CD4-positive, alpha-beta T cell treated with Interleukin-15 for 4 hours (primary cell): ENCODE measurements at regions not wholly inside any gene's neighbourhood (a gene's known extent, or its start where the extent isn't known, plus 50 kb on each side); places are given as distances from the start of the nearest gene placed in this dataset.

ENCODE experiments used
- DNase-seq: peaks from one replicate; pipeline ENCODE4 v3.0.0-alpha.2; 2020; ENCODE audit warnings: low spot score

DNA sequence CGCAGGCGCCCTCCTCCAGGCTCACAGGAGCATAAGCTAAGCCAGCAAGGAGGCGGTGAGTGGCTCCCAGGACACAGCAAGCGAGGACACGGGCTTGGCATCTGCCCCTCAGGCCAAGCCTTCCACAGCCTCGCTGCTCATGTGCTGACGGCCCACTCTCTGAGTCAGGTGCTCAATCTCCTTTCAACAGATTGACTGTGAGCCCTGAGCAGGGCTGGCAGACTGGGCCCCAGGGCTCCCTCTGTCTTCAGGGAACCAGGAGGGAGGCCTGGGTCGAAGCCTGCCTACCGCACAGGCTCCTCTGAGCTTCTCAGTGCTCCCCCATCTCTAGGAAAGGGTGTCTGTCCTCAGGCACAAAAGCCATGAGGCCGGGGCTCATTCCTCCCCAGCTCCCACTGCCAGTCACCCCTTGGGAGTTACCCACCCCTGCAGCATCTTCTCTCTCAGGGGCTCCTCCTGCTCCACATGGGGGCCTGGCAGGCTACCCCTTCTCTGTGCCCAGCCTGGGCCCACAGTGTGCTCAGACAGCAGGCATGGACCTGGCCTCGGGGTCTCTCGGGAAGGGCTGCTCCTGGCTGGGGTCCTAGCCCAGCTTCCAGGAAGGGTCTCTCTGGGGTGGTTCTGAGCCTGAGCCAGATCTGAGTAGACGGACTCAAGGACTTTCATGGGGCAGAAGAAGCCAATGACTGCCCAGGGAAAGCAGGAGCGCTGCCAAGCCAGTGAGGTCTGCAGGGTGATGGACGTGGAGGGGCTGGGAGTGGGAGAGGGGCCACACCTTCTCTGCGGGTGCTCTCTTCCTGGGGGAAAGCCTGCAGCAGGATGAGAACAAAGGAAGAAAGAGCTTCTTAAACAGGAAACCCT is 138.0 kb upstream of the GPC1 start:
- no peak for DNase-seq

GRCh38 chr2:240298117-240298790 is 137.2 kb upstream of the GPC1 start:
- no peak for DNase-seq

- no peak for DNase-seq
Observed at GRCh38 chr2:240298803-240299709, 136.4 kb upstream of the GPC1 start.

DNA sequence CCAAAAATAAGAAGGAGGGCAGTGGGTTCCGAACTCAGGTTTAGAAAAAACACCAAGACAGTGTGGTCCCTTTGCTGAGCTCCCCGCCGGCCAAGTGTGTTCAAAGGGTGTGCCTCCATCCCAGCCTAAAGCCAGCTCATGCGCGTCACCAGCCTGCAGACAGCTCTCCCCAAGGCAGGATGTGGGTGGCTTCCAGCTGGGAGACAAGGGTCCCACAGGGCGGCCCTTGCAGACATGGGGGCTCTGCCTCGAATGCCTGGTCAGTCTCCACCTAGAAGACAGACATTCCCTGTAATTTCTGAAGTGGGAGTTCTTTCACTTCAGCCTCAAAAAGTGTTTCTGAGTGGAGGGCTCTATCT is 135.8 kb upstream of the GPC1 start:
- no peak for DNase-seq

DNA sequence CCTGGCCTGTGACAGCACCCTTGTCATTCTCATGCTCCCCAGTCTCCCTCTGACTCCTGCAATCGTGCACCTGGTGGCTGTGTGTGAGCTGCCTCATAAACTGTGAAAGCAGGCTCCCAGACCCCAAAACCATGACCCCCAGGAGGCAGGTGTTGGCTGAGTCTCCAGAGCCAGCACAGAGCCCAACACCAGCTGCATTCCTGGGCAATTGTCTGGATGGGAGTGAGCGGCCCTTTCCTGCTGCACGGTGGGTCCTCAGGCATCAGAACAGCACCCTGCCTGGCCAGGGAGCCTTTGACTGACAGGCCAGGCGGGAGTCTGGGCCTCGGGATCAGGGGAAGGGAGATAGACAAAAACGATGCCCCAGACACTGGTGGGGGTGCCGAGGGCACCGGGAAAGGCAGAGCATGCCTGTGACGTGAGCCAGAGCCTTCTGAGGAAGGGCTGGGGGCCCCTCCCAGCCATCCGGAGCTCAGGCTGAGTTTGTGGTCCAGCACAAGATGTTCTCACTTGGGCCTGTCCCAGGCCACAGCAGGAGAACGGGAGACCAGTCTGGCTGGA is 135.1 kb upstream of the GPC1 start:
- DNase-seq = no peak

DNA sequence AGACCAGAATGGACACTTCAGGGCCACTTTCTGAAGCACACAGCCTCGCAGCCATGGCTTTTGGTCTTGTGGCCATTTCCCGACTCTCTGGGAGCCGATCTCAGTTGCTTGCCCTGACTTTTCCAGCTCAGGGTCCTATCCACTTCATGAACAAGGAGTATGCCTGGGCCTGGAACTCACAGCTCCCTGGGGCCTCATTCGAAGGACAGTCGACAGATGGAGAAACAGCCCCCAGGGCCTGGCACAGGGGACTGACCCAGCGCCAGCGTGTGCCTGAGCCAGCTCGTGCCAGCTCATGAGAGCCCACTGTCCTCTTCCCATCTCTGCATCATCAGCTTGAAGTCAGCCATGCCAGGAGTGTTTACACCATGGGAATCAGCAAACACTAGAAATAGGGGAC is 134.6 kb upstream of the GPC1 start:
- no peak for DNase-seq

- no peak for DNase-seq
Observed at GRCh38 chr2:240301256-240301795, 134.1 kb upstream of the GPC1 start.

GRCh38 chr2:240302041-240302440 is 133.4 kb upstream of the GPC1 start:
- no peak for DNase-seq

GRCh38 chr2:240302933-240303595 is 132.4 kb upstream of the GPC1 start:
- no peak for DNase-seq

- no peak for DNase-seq
Observed at GRCh38 chr2:240303896-240304745, 131.3 kb upstream of the GPC1 start.

DNA sequence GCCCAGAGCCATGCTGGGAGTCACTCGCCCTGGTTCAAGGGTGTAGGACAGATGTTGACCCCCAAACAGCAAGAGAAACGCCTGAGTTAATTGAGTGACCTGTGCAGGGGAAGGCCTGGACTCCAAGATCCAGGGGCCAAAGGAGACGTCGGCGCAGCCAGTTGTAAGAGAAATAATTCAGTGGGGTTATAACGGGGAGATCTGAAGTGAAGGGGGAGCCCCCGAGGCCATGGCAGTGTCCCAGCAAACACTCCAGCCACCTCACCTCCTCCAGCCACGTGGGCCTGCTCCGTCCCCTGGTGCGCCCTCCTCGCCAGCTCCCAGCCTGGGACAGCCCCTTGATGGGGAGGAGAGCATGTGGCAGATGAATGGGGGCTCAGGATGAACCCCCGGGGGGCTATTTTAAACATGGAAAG is 130.7 kb upstream of the GPC1 start:
- DNase-seq = no peak

DNA sequence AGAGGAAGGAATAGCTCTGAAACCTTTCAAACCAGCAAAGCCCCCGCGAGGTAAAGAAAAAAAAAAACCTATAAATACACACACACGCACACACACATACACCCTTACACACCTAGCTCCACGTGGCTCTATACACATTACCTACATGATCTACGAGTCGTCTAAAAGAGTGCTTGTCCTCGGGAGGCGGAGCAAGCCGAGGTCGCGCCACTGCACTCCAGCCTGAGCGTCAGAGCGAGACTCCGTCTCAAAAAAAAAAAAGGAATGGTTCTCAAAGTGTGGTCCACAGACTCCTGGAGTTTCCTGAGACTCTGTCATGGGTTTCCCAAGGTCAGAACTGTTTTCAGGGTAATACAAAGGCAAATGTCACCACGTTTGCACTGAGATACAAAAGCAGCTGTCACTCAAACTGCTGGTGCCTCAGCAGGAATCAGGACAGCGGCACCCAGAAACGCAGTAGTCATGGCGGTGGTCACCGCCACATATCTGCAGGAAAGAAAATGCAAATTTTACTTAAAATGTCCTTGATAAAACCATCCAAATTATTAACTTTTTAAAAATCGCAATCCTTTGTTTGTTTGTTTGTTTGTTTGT is 130.0 kb upstream of the GPC1 start:
- DNase-seq = no peak

DNA sequence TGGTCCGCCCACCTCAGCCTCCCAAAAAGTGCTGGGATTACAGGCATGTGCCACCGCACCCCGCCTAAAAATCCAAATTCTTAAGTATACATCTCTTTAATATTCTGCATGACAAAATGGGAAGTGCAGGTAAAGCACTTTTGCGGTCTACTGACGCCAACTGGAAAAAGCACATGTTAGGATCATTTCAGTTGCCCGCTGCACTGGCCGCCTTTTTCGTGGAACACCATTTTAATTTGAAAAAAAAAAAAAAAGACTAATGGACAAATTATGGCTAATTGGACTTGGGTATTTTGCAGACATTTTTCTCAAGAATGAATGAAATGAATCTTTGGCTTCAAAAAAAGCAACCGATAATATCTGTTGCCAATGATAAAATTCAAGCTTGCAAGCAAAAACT is 129.3 kb upstream of the GPC1 start:
- no peak for DNase-seq

DNA sequence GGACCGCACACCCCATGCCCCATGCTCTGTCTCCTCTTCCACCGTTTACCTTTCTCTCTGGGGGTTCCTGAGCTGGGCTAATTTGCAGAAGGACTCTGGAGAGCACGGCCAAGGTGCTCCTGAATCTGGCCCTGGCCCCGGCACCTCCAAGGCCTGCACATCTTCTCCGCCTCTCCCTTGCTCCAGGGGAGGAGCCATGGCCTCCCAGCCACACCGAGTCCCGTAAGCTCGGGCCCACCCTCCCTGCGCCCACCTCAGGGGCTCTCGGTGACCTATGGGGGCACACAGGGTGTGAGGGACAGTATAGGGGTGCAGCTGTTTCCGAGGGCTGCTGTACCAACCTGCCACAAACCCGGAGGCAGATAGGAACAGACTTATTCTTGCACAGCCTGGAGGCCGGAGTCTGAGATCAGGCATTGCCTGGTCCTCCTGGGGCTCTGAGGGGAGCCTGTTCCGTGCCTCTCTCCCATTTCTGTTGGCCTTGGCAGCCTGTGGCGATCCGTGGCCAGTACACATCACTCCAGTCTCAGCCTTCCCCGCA is 127.3 kb upstream of the GPC1 start:
- no peak for DNase-seq

- no peak for DNase-seq
Observed at GRCh38 chr2:240309214-240309613, 126.2 kb upstream of the GPC1 start.

DNA sequence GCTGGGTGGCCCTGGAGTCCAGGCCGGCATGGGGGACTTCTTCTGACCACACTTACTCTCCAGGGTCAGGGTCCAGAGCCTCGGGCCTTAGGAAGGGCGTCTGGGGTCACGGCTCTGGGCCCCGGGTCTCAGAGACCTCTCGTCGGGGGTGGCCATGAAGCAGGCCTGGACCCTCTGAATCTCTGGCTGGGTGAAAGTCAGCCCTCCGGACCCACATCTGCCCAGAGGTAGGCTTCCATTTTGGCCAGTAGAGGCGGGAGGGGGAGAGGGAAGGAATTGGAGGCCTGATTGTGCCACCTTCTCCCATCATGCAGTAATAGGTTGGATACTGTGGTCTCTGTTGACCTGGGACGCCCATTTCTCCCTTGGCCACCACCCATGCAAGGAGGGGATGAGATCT is 125.3 kb upstream of the GPC1 start:
- DNase-seq = no peak

- DNase-seq = no peak
Observed at GRCh38 chr2:240310645-240311044, 124.8 kb upstream of the GPC1 start.

DNA sequence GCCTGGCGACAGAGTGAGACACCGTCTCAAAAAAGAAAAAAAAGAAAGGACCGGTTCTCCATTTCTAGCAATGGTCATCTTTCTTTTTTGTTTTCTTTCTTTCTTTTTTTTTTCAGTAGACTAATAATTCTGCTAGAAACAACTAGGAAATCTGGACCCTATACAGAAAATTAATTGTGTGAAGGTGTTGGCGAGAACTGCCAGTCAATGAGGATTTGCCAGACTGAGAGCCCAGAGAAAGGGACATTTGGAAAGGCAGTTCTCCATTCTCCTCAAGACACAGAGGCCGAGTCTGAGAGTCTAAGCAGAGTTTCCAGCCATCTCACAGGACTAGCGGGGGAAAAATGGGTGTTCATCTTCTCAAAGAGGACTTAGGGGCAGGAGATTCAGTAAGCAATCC is 123.6 kb upstream of the GPC1 start:
- no peak for DNase-seq

DNA sequence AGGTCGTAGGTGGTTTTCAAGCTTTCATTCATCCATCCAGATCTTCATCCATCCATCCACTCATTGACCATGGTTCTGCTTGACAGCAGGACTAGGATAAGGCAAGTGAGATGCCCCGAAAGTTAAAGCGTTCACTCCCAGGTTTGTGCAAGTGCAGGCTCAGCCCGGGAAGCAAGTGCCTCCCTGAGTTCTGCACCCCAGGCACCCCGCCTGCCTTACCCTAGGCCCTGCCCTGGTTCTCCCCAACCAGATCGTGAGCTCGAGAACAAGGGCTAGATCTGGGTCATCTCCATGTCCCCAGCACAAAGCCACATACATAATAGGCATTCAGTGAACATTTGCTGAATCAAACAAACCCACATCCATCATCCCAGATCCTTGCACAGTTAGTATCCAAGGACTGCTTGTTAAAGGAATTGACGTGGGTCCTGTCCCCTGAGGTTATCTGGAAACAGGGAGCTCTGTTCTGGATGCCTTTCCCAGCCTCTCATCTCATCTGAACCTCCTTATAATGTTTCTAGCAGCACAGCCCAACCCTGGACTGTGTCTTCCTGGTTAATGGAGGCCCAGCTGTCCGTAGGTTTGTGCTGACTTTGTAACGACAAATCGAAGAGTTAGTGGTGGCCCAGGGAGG is 116.1 kb upstream of the GPC1 start:
- no peak for DNase-seq
